RWPE1 (cell line): ENCODE measurements at regions not wholly inside any gene's neighbourhood (a gene's known extent, or its start where the extent isn't known, plus 50 kb on each side); places are given as distances from the start of the nearest gene placed in this dataset.

Source experiments
- CTCF ChIA-PET: fragments of 350-600 bp; sonication (Branson Sonifier 250); formaldehyde crosslinking; extraction: SDS; loops from one replicate; lab custom pipeline; 2021; lab: Yijun Ruan, JAX
- POLR2A ChIA-PET: fragments of 400-600 bp; formaldehyde crosslinking; extraction: SDS; loops from one replicate; lab custom pipeline; 2020; ENCODE audit warnings: antibody characterized with exemption; ENCODE audit not compliant: low non-redundant PET; lab: Yijun Ruan, JAX
- DNase-seq: peaks from one replicate; pipeline ENCODE4 v3.0.0; 2012; ENCODE audit warnings: low spot score
- H3K27ac ChIP-seq: fragments of 450-650 bp; 2 replicates; pipeline ENCODE4 v1.5.1; 2017
- TF ChIP-seq, protein P1 (sequence below): fragments of 450-650 bp; conservative IDR thresholded peaks from 2 replicates; pipeline ENCODE4 v1.5.1; 2017; ENCODE audit warnings: low read depth, mild to moderate bottlenecking

DNA sequence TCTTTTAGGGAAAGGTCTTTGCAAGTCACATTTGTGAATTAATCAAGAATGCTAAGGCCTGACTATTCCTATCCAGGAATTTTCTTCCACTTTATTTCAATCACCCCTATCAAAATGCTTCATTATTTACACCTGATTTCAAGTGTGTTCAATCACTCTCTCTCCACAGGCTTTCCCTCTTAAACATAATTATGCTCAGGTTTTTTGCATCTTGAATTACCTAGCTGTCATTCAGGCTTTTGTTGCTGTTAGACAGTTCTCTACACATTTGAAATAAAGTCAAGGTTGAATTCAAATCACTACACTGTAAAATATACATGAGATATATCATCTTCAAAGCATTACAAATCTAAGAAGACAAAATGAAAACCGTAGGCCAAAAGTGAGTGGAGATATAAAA is 941.3 kb upstream of the SLITRK1 start:
- TF ChIP-seq, protein P1, sequence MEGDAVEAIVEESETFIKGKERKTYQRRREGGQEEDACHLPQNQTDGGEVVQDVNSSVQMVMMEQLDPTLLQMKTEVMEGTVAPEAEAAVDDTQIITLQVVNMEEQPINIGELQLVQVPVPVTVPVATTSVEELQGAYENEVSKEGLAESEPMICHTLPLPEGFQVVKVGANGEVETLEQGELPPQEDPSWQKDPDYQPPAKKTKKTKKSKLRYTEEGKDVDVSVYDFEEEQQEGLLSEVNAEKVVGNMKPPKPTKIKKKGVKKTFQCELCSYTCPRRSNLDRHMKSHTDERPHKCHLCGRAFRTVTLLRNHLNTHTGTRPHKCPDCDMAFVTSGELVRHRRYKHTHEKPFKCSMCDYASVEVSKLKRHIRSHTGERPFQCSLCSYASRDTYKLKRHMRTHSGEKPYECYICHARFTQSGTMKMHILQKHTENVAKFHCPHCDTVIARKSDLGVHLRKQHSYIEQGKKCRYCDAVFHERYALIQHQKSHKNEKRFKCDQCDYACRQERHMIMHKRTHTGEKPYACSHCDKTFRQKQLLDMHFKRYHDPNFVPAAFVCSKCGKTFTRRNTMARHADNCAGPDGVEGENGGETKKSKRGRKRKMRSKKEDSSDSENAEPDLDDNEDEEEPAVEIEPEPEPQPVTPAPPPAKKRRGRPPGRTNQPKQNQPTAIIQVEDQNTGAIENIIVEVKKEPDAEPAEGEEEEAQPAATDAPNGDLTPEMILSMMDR = no peak
- ChIA-PET POLR2A (no interaction called here), CTCF (no interaction called here)
- DNase-seq = no peak
- no peak overlapping the region for H3K27ac ChIP-seq

DNA sequence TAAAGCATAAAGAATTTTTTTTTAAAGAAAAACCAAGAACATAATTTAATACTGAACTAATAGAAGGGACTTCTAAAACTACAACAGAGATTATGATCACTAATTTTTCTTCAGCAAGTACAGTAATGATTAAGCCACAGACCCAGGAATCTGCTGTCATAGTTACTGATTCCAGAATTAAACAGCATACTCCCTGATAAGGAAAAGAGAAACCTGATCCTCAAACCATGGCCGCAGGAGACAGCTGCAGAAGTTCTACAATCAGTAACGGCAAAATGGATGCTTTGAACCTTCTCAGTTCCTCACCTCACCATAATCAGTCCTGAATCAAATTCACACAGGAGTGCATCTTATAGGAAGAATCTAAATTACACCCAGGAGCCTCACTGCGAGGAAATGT is 939.0 kb upstream of the SLITRK1 start:
- POLR2A ChIA-PET = no interaction called here

DNA sequence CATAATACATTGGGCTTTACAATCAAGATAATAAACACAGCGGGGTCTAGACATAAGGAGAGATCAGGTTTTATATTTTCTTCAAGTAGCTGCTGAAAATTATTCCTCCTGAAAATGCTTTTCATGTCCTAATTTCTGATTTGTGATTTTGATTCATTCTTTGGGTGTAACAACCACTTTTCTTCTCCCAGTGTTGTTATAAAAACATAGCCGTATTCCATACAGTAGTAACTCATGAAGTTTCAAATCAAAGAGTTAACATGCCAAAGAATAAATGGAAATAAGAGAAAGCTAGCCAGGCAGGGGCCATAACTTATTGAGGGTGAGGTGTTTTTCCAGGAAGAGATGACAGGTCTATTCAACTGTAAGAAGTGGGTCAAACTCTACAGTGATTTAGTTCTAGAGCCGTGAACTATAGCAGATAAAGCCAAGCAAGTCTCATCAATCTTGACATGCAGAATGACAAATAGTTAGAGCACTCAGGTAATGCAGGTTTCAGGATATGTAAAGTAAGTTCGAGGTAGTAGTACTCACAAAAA is 934.4 kb upstream of the SLITRK1 start:
- ChIA-PET CTCF (no interaction called here), POLR2A (no interaction called here)
- H3K27ac ChIP-seq = no peak overlapping the region
- TF ChIP-seq, protein P1 = no peak
- no peak for DNase-seq

More for the DNA sequence above, 939.0 kb upstream of the SLITRK1 start:
- CTCF ChIA-PET = no interaction called here
- TF ChIP-seq, protein P1 = no peak
- DNase-seq = no peak
- no peak overlapping the region for H3K27ac ChIP-seq

DNA sequence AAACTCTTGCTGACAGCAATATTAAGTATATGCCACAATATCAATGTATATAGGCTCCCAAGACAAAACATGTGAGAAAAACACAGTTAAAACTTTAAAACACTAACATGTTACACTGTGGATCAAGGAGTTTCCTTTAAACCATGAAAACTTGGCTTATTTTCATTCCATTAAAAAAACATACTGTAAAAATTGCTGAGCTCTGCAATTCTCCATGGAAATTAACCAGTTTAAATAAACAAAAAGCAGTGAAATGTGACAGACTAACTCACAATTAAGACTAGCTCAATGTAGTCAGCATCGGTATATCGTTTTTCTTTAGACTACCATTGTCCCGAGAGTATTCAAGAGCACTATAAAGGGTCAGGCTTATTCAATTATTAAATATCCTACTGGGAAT is 930.5 kb upstream of the SLITRK1 start:
- ChIA-PET POLR2A (no interaction called here), CTCF (no interaction called here)
- no peak overlapping the region for H3K27ac ChIP-seq
- TF ChIP-seq, protein P1 = no peak
- DNase-seq = no peak

DNA sequence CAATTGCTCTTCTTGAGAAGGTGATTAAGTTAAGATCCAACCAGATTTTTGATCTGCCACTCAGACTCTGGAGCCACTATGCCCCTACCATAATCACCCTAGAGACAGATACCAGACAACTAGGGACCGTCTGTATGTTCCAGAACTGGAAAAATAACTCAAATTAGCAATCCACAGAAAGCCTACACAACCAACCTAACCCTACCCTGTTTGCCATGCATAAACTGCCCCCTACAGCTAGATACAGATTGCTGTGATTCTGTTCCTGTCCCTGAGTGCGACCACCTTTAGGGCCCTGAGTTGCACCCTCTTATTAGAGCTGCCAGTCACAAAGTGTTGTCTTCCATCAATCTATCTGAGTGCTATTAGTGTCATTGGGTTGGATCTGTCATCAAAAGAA is 929.8 kb upstream of the SLITRK1 start:
- no peak for DNase-seq
- TF ChIP-seq, protein P1 = no peak
- CTCF ChIA-PET = no interaction called here
- POLR2A ChIA-PET = no interaction called here
- H3K27ac ChIP-seq = no peak overlapping the region

DNA sequence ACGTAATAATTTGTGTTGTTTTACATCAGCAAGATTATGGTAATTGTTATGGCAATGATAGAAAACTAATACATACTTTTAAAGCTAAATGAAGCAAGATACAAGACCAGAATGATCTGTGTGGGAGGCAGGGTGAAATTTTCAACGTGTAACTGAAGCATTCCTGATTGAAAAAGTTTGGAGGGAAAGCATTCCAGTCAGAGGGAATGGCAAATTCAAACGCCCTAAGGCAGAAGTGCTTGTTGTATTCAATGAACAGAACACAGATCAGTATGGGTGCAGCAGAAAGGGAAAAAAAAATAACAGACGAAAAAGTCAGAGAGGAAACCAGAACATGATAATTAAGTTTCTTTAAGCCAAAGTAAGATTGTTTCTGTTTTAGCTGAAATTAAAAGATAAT is 928.5 kb upstream of the SLITRK1 start:
- TF ChIP-seq, protein P1 = no peak
- ChIA-PET POLR2A (no interaction called here), CTCF (no interaction called here)
- no peak for DNase-seq
- H3K27ac ChIP-seq = no peak overlapping the region
